Liver (tissue), 3 donors: ENCODE measurements at regions not wholly inside any gene's neighbourhood (a gene's known extent, or its start where the extent isn't known, plus 50 kb on each side); places are given as distances from the start of the nearest gene placed in this dataset.

Source experiments
- CTCF ChIP-seq: fragments of 150-350 bp; IDR thresholded peaks from 2 replicates; pipeline ENCODE4 v1.5.1; 2017; ENCODE audit warnings: improper control_type of control experiment, low read depth, low read length; ENCODE audit not compliant: missing input control
- SP1 ChIP-seq: IDR thresholded peaks from 2 replicates; pipeline ENCODE4 v1.6.1; 2018; ENCODE audit warnings: antibody characterized with exemption, mild to moderate bottlenecking
- ZBTB33 ChIP-seq: IDR thresholded peaks from 2 replicates; pipeline ENCODE4 v1.6.1; 2016; ENCODE audit warnings: antibody characterized with exemption
- donor health status: healthy.
- donor health status: healthy.

- TF ChIP-seq SP1: no peak
- no peak for TF ChIP-seq ZBTB33
- TF ChIP-seq CTCF: no peak
Measured at GRCh38 chr4:53914313-53915016, 149.9 kb downstream of the CHIC2 start.
